Limb (tissue), 2 donors: ENCODE measurements at regions not wholly inside any gene's neighbourhood (a gene's known extent, or its start where the extent isn't known, plus 50 kb on each side); places are given as distances from the start of the nearest gene placed in this dataset.

Experiments
- DNase-seq, 2 donors: peaks; one replicate each; pipeline ENCODE4 v3.0.0-alpha.2; 2016; ENCODE audit errors: extremely low spot score in 2 of 2

GRCh38 chr4:153137159-153137558, 67.1 kb upstream of the TRIM2 start:
- DNase-seq: no peak

DNA sequence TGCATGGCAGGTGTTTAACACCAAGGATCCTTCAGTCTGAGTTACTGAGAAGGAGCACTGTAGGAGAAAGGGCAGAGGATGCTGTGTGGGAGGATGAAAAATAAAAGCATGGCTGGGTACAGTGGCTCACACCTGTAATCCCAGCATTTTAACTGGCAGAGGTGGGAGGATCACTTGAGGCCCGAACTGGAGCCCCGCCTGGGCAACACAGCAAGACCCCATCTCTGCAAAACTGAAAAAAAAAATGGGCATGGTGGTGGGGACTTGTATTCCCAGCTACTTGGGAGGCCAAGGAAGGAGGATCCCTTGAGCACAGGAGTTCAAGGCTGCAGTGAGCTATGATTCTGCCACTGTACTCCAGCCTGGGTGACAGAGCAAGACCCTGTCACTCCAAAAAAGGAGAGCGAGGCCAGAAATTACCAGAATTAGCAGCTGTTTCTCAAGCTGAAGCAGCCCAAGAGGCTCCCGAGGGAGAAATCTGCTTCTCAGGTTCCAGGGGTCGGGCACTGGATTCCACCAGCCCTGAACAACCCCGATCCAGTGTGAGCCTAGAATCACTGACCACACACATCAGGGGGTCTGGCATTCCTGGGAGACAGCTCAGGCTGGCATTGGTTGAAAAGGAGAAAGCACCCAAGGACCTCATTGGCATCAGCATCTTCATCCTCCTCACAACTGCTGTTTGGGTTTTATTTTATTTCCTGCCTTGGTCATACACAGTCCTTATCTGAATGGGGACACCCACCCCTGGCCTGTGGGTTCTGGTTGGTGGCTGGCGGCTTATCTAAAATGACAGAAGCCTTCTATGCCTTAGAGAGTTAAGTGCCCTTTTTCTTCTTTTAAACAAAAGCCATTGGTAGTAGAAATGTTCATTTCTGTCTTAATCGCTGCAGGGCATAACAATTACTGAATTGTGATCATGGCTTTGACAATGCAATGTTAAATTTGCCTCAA, 66.3 kb upstream of the TRIM2 start:
- no peak for DNase-seq

DNA sequence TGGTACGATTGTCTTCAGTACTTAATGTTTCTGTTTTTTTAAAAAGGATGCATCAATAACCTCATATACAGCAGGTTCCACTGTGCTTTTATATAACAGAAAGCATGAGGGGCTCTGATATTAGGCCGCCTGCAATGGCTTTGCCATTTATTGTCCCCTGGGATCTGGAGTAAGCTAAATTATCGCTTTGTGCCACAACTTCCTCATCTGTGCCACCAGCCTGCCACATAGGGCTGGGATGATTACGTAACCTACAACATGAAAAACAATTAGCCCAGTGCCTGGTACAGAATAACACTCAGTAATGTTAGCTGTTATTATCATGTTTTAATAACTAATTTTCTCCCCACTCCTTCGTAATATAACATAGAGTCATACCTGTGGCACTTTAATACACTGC, 65.5 kb upstream of the TRIM2 start:
- DNase-seq: no peak

GRCh38 chr4:153140294-153140693, 63.9 kb upstream of the TRIM2 start:
- DNase-seq: no peak

DNA sequence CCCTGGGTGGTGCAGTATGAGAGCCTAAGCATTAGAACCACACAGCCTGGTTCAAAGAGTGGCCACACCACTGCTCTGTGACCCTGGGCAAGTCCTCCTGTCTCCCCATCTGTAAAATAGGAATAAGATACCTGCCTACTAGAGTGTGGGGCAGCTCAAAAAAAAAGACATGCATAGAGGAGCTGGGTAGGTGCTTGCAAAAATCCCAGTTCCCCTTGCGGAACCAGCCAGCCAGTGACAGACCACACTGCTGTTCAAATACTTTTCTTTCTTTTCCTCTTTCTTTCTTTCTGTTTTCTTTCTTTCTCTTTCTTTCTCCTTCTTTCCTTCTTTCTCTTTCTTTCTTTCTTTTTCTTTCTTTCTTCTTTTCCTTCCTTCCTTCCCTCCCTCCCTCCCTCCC, 63.0 kb upstream of the TRIM2 start:
- DNase-seq: no peak

GRCh38 chr4:153142700-153143438, 61.4 kb upstream of the TRIM2 start:
- peak; percentile 85 to 88 for DNase-seq

DNA sequence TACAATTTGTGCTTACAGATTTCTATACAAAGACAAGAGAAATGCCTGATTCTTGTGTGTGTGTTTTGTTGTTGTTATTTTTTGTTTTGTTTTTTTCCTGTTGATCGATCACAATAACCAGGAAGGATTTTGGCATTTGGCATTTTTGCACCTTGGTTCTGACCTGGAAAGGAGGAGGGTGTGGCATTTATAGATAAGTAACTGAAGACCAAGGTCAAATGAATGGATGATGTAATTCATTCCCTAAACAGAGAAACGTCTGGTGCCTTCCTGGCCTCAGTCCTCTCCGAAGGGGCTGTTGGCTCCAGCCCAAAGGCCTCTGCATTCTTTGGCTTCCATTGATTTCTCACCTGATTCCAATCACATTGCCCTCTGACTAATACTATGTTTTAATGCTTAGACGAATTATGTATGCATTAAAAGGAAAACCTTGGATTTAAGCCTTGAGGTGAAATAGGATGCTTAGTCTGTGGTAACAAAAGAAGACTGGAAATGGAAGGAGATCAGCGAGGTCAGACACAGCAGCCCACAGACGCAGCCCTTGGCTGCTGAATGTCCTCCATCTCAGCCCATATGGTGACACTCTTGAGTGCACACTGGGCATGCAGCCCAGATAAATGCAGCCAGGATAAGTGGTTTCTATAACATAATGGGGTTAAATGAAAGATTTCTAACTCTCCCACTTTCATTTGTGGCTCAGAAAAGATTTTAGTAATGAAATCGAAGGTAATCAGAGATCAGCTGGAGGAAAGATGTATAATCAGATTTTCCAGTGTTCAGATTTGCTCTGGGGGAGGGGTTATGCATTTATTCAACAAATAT, 60.5 kb upstream of the TRIM2 start:
- peak; percentile 52 to 64 for DNase-seq

GRCh38 chr4:153146031-153146430, 58.2 kb upstream of the TRIM2 start:
- DNase-seq: no peak

DNA sequence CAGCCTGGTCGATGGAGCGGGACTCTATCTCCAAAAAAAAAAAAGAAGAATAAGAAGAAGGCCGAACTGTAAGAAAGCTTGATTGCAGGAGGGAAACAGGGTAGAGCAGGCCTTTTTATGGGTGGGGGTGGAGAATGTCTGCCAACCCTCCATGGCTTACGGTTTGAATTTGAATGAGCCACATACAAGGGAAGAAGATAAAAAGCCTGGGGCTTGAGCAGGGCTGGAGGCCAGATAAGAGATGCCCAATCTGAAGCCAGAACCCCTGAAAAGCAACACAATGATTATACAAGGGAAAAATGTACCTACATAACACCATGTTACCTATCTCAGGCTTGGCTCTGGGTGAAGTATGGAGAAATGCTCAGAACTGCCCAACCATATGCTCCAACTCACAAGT, 57.3 kb upstream of the TRIM2 start:
- no peak for DNase-seq

GRCh38 chr4:153148791-153149190, 55.5 kb upstream of the TRIM2 start:
- DNase-seq: no peak

- peak; percentile 57 to 89 for DNase-seq
Observed at GRCh38 chr4:153151535-153152455, 52.4 kb upstream of the TRIM2 start.

DNA sequence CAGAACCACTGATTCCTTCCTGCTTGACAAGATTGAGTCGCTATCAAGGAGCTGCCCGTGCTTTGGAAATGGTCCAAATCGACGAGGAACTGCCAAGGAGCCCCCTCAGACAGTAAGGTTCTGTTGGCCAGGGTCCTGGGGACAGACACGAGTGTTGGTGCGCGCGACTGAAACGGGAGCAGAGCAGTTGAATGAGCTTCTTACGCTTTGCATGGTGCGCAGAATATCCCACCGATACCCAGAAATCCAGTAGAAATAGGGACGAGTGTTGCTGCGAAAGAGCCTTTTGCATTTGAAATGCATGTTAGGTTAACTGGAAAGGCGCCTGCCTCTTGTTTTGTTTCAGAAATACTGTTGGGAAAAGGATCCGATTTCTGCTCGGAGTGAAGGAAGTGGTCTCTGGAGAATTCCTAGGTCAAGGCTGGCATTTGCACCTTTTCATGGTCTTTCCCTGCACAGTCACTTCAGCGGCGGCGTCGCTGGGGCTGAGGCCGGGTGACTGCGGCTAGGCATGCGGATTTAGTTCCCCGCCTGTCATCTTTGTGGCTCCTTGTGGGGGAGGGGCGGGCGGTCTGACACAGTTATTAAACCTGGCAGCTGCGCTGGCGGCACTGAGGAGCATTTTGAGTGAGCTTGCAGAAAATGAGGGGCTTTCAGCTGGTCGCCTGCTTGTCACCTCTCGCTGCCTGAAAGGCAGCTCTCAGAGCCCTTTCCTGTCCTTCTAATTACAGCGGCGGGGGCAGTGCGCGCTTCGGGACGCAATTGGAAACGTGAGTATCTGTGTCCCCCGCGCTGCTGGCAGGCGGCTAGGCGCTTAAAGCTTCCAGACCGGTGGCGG, 51.5 kb upstream of the TRIM2 start:
- DNase-seq: peak in 1 of 2 donors; percentile 86

GRCh38 chr4:153153339-153153871, 50.8 kb upstream of the TRIM2 start:
- peak; percentile 43 to 80 for DNase-seq

- DNase-seq: peak; percentile 47 to 58
Observed at GRCh38 chr4:153154007-153154975, 50.0 kb upstream of the TRIM2 start.
